HG03342 (cell line): ENCODE measurements at regions not wholly inside any gene's neighbourhood (a gene's known extent, or its start where the extent isn't known, plus 50 kb on each side); places are given as distances from the start of the nearest gene placed in this dataset.
"Not testable (repeated sequence)": the region's sequence is repeated elsewhere in the genome, so short reads cannot be mapped to it uniquely, and the experiment has no call there.

ENCODE experiments used
- ATAC-seq: cut with Tn5 transposase; IDR thresholded peaks from one replicate; pipeline ENCODE4 v1.9.1; 2021; ENCODE audit warnings: mild to moderate bottlenecking, moderate library complexity; ENCODE audit not compliant: unreplicated experiment

- ATAC-seq: no peak
These were observed 200.0 kb downstream of the PCDH20 start for GRCh38 chr13:61215601-61216000.

DNA sequence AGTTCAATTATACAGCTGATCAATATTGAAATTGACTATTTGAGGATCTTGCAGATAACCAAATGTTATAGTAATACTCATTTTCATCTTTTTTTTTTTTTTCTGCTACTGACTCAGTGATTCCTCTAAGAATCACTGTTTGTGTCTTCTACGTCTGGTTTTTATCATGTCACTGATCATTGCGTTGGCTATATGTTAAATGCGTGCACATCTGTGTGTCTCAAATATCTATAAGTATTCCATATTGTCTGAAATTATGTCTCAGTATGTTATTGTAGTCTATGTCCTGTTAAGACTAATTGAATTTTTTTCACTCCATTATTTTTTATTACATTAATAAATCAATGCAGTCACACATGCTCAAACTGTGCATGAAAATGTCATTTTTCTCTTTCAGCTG is 200.5 kb downstream of the PCDH20 start:
- no peak for ATAC-seq

- ATAC-seq: no peak
These were observed 201.1 kb downstream of the PCDH20 start for GRCh38 chr13:61214551-61214950.

- ATAC-seq: not testable (repeated sequence)
These were observed 209.8 kb downstream of the PCDH20 start for GRCh38 chr13:61205898-61206297.

- ATAC-seq: no peak
These were observed 211.6 kb downstream of the PCDH20 start for GRCh38 chr13:61204025-61204424.

GRCh38 chr13:61202042-61202441 is 213.6 kb downstream of the PCDH20 start:
- no peak for ATAC-seq

DNA sequence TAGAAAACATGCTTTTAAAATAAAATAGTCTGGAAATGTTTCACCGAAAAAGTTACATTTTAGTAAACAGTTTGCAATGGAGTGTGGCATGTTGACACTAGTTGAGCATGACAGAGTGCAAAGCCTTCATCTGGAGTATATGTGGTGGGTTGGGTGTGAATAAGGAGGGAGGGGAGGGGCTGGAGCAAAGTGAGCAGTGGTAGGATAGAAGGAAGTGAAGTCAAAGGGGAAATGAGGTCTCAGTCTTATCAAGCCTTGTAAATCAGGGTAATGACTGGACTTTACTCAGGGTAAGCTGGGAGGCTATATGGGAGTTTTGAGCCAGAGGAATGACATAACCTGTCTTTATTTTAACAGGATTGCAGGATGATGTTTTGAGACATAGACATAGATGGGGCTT is 222.8 kb downstream of the PCDH20 start:
- no peak for ATAC-seq

- ATAC-seq: no peak
These were observed 227.6 kb downstream of the PCDH20 start for GRCh38 chr13:61188057-61188456.

- ATAC-seq: no peak
These were observed 228.2 kb downstream of the PCDH20 start for GRCh38 chr13:61187471-61187870.

- ATAC-seq: no peak
These were observed 232.0 kb downstream of the PCDH20 start for GRCh38 chr13:61183670-61184069.

DNA sequence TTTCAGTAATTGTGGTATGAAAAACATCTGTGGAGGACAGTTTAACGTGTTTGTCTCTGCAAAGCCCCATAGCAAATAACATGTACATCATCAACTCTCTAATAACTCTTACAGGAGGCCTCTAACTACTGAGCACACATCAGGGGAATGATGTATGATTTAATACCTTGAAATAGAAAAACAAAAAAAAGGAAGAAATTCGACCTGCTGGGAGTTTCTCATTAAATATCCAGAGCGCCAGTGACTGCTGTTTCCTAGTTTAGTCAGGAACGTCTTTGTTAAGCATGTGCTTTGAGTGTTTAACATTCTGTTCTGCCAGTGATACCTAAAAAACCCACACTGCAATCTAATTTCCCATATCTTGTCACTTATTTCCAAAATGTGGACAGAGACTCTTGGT is 235.4 kb downstream of the PCDH20 start:
- no peak for ATAC-seq

GRCh38 chr13:61179741-61180140 is 235.9 kb downstream of the PCDH20 start:
- no peak for ATAC-seq

- ATAC-seq: no peak
These were observed 244.8 kb downstream of the PCDH20 start for GRCh38 chr13:61170856-61171255.

DNA sequence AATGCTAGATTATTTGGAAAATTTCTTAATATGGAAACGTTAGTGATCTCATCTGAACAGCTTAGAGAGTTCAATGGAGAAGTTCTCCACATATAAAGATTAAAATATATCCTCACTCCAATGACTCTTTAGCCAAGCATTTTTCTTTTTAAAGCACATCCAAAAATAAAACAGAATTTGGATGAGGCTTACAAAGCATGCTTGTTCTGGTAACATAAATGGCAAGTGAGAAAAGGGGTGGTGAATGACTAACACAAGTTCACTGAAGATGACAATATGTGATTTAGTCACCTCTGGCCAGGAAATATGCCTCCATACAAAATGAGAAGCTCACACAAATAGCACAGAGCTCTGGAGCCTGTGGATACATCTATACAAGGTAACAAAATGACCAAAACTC is 253.0 kb downstream of the PCDH20 start:
- ATAC-seq: no peak

DNA sequence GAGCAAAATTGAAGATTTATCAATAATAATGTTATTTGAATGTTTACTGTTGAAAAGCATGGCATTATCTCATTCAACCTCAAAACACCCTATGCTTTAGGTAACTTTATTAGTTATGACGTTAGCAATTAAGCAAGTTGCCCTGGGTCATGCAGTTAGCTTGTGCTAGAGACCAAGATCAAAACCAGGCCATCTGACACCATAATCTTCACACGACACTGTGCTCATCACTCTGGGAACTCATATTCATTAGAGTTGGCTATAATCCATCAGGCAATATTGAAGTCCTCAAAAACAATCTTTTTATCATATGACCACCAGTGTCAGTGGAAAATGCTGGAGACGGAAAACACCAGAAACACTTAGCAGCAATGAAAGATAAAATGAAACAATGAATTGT is 253.5 kb downstream of the PCDH20 start:
- no peak for ATAC-seq

DNA sequence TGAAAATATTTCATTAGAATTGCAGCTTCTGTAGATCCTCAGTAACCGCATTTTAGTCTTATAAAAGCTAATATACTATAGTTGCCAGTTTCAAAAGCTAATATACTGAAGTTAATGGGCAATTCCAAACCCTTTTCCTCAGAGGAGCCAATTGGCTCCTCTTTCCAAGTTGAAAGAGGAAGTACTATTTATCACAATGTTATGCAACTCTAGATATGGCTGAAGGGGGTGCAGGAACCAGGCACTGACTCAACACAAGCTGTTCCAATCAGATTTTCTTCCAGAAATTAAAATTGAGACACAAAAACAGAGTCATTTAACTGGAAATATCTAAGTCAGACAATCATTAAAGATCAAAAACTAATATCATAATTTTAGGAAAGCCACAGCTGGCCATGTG is 258.9 kb downstream of the PCDH20 start:
- ATAC-seq: no peak

GRCh38 chr13:61151062-61151461 is 264.6 kb downstream of the PCDH20 start:
- ATAC-seq: no peak

- no peak for ATAC-seq
These were observed 266.3 kb downstream of the PCDH20 start for GRCh38 chr13:61149331-61149730.

DNA sequence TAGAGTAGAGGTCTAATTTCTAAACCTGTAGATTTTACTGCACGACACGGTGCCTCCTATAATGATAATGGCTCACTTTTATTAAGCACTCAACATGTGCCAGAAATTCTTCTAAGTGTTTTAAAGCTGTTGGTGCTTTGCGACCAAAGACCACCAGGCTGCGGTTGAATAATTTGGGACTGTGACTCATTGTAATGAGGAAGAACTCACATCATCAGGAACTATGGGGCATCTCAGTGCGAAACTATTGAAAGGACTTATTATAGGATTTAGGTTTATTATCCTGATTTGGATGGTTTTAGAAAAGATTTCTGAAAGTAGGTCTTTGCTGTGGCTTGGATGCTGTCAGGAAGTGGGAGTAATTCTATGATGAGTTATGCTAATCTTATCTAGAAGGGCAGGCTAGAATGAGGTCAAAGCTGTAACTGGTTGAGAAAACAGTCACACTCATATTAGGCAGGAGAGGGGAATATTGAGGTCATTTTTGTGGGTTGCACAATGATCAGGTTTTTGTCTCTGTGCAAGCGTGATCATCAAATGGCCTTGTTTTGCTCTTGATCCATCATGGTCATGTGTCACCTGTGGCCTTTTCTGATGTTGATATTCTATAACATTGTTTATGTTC is 266.8 kb downstream of the PCDH20 start:
- no peak for ATAC-seq

DNA sequence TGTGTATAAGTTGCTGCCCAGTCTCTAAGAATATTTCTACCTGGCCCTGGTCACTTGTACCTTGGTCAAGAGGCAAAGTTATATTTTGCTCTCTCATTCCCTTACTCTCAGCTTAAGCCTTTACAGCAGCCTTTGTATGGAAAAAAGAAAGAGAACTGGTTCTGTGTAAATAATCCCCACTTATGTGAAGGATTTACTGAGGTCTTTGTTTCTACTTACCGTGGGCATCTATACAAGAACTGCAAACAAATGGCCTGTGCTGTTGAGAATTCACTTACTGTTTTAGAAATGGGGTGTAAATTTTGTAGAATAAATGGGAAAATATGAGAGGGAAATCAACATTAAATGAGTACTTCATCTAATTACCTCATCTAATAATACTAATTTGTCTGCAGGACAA is 267.4 kb downstream of the PCDH20 start:
- no peak for ATAC-seq

DNA sequence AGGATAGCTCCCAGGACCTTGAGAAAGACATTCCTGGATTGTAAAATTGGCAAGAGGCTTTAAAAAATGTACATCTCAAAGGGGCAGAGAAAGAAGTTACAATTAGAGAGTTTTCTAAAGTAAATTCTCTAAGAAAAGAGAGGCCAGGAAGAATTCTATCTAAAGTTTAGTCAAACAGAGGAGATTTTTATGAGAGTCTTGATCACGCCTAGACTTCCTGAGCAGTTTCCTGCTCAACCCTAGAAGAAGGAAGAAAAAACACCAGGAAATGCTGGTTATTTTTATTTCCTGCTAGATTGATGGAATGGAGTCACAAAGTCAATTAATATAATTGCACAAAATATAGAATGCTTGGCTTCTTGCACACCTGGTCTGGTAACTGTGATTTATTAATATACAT is 269.1 kb downstream of the PCDH20 start:
- no peak for ATAC-seq

GRCh38 chr13:61146158-61146557 is 269.5 kb downstream of the PCDH20 start:
- ATAC-seq: no peak

DNA sequence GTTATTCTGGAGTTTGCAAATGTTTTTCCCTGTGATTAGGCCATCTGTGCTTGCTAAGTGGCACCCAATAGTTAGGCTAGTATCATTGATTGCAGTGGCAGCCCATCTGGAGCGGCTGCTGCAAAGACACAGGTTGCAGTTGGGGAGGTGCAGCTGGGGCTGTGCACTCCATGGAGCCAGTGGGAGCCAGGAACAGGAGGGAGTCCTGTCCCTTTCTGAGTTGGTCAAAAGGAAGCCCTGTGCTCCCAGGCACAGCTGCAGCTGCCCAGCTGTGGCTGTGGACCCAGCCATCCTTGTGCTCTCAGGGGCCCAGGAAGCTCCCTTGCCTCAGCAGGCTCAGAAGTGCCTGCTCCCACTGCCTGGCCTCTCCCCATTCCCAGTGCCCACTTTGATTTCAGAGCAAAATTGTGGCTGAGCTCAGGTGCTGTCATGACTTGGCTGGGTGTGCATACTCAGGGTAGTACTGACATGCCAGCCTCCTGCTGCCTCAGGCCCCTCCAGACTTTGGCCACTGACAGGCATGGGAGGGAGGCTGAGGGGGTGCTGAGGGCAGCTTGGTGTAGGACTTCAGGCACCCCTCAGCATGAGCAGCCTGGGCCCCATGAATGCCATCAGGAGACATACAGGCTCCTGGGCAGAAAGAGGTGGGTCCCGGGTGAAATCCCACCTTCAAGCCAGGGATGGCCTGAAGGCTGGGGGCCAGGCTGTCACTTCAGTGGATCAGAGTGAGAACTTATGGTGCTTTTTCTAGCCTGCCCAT is 270.6 kb downstream of the PCDH20 start:
- ATAC-seq: no peak
